Smooth muscle cell (in vitro differentiated cells): ENCODE measurements at regions not wholly inside any gene's neighbourhood (a gene's known extent, or its start where the extent isn't known, plus 50 kb on each side); places are given as distances from the start of the nearest gene placed in this dataset.

Experiments
- DNase-seq: peaks from one replicate; lab custom pipeline; 2025; ENCODE audit not compliant: unreplicated experiment; lab: John Stamatoyannopoulos, UW
- H2AFZ ChIP-seq: fragments of 200-600 bp; sonication (generic); 2 replicates; pipeline ENCODE4 v1.6.0; 2016; ENCODE audit warnings: antibody characterized with exemption, low read depth, mild to moderate bottlenecking
- H3F3A ChIP-seq: fragments of 200-600 bp; sonication (generic); 2 replicates; pipeline ENCODE4 v1.6.0; 2017; ENCODE audit warnings: antibody characterized with exemption, low read depth
- H3K27ac ChIP-seq: fragments of 200-600 bp; sonication (generic); 2 replicates; pipeline ENCODE4 v1.5.1; 2016; ENCODE audit warnings: low read depth, mild to moderate bottlenecking
- H3K27me3 ChIP-seq: fragments of 200-600 bp; sonication (generic); 2 replicates; pipeline ENCODE4 v1.6.1; 2016; ENCODE audit warnings: low read depth, mild to moderate bottlenecking
- H3K36me3 ChIP-seq: fragments of 200-600 bp; sonication (generic); 2 replicates; pipeline ENCODE4 v1.5.1; 2016; ENCODE audit warnings: low read depth
- H3K4me1 ChIP-seq: fragments of 200-600 bp; sonication (generic); 2 replicates; pipeline ENCODE4 v1.5.1; 2016; ENCODE audit warnings: low read depth
- H3K4me2 ChIP-seq: fragments of 200-600 bp; sonication (generic); 2 replicates; pipeline ENCODE4 v1.6.0; 2016; ENCODE audit warnings: mild to moderate bottlenecking
- H3K4me3 ChIP-seq: fragments of 200-600 bp; sonication (generic); 2 replicates; pipeline ENCODE4 v1.5.1; 2016; ENCODE audit warnings: mild to moderate bottlenecking
- H3K79me2 ChIP-seq: fragments of 200-600 bp; sonication (generic); 2 replicates; pipeline ENCODE4 v1.6.0; 2016; ENCODE audit warnings: low read depth, mild to moderate bottlenecking
- H3K9ac ChIP-seq: fragments of 200-600 bp; sonication (generic); 2 replicates; pipeline ENCODE4 v1.6.0; 2016; ENCODE audit warnings: low read depth
- H3K9me3 ChIP-seq: fragments of 200-600 bp; sonication (generic); replicated peaks from 2 replicates; pipeline ENCODE4 v1.5.1; 2016; ENCODE audit warnings: low read depth
- H4K20me1 ChIP-seq: fragments of 200-600 bp; sonication (generic); 2 replicates; pipeline ENCODE4 v1.6.0; 2016; ENCODE audit warnings: low read depth
- WGBS: methylation state at CpG from one replicate; pipeline ENCODE4 v1.1.7; 2016; ENCODE audit warnings: low lambda C conversion rate; 5-methylcytosine and 5-hydroxymethylcytosine counted together
- TF ChIP-seq, protein P1 (sequence below): fragments of 200-600 bp; sonication (generic); IDR thresholded peaks from 2 replicates; pipeline ENCODE4 v1.5.1; 2017; ENCODE audit warnings: borderline replicate concordance, mild to moderate bottlenecking, antibody characterized with exemption; ENCODE audit not compliant: insufficient read depth, poor library complexity, severe bottlenecking

DNA sequence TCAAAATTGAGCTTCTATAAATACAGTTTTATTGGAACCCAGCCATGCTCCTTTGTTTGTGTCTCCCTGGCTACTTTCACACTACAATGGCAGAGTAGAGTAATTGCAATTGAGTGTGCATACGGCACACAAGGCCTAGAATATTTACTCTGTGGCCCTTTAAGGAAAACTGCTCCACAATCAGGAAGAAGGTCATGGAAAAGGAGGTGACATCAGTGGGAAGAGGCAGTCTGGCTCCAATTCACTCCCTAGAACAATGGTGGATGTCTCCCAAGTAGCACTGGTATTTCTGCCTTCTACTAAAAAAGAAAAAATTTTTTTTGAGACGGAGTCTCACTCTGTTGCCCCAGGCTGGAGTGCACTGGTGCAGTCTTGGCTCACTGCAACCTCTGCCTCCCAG, 51.3 kb downstream of the KRTAP19-8 start:
- TF ChIP-seq, protein P1, sequence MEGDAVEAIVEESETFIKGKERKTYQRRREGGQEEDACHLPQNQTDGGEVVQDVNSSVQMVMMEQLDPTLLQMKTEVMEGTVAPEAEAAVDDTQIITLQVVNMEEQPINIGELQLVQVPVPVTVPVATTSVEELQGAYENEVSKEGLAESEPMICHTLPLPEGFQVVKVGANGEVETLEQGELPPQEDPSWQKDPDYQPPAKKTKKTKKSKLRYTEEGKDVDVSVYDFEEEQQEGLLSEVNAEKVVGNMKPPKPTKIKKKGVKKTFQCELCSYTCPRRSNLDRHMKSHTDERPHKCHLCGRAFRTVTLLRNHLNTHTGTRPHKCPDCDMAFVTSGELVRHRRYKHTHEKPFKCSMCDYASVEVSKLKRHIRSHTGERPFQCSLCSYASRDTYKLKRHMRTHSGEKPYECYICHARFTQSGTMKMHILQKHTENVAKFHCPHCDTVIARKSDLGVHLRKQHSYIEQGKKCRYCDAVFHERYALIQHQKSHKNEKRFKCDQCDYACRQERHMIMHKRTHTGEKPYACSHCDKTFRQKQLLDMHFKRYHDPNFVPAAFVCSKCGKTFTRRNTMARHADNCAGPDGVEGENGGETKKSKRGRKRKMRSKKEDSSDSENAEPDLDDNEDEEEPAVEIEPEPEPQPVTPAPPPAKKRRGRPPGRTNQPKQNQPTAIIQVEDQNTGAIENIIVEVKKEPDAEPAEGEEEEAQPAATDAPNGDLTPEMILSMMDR, result no peak

DNA sequence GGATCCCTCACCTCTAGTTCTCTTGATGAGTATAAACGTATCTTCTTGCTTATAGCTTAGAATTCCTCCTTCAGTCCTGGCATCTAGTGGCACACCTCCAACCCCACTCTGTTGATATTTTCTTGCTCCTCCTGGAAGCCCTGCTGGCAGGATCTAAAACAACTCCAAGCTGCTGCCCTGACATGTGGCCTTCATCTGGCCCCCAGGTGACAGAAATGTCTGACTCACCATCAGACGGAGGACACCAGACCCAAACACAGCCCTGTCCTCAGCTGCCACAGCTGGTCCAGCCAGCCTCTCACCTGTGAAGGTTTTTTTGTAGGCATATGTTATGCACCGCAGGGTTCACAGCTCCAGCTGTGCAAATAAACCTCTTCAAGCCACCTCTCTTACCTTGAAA, 53.4 kb downstream of the KRTAP19-8 start:
- no peak overlapping the region for H3K27ac ChIP-seq
- 85% methylated on average over 3 of the region's 3 CpGs for WGBS
- no peaks in the 10 kb centered on the region for H3K27me3 ChIP-seq
- H3K4me1 ChIP-seq, result no peaks in the 10 kb centered on the region
- H3K4me2 ChIP-seq, result no peak overlapping the region
- H4K20me1 ChIP-seq, result no peaks in the 10 kb centered on the region
- TF ChIP-seq, protein P1, result no peak
- no peaks in the 10 kb centered on the region for H3K36me3 ChIP-seq
- no peak for DNase-seq
- no peaks in the 10 kb centered on the region for H3K9me3 ChIP-seq
- H2AFZ ChIP-seq, result no peak overlapping the region
- no peak overlapping the region for H3K9ac ChIP-seq
- no peaks in the 10 kb centered on the region for H3K79me2 ChIP-seq
- no peak overlapping the region for H3K4me3 ChIP-seq
- H3F3A ChIP-seq, result no peaks in the 10 kb centered on the region

More for the DNA sequence above, 51.3 kb downstream of the KRTAP19-8 start:
- WGBS, result 92% methylated on average over 2 of the region's 2 CpGs
- DNase-seq, result no peak
- H3K27ac ChIP-seq, result no peak overlapping the region
- no peak overlapping the region for H3K4me2 ChIP-seq
- H3K4me1 ChIP-seq, result no peaks in the 10 kb centered on the region
- no peak overlapping the region for H3K9ac ChIP-seq
- no peaks in the 10 kb centered on the region for H3K9me3 ChIP-seq
- no peaks in the 10 kb centered on the region for H4K20me1 ChIP-seq
- H2AFZ ChIP-seq, result no peak overlapping the region
- H3F3A ChIP-seq, result no peaks in the 10 kb centered on the region
- no peaks in the 10 kb centered on the region for H3K27me3 ChIP-seq
- no peaks in the 10 kb centered on the region for H3K36me3 ChIP-seq
- H3K79me2 ChIP-seq, result no peaks in the 10 kb centered on the region
- H3K4me3 ChIP-seq, result no peak overlapping the region

DNA sequence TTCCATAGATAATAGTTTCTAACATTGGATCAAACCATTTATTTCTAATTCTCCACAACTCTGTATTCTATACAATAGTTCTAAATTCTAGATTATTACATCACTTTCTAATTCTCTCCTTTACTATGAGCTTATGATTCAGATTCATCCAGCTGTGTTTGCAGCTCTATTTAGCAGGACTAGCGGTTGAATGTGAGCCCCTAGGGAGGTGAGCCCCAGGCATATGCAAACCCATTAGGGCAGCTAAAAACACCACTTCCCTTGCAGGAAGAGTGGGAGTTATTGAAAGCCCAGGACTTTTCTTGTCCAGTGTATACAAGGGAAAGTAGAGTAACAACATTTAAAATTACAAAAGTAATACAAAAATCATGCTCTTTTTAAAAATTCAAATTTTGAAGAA, 56.9 kb downstream of the KRTAP19-8 start:
- TF ChIP-seq, protein P1, result no peak
- no peak for DNase-seq
- Histone ChIP-seq H3K27me3 (no peaks in the 10 kb centered on the region), H3K4me3 (no peak overlapping the region), H3K4me1 (no peaks in the 10 kb centered on the region), H3K27ac (no peak overlapping the region), H4K20me1 (no peaks in the 10 kb centered on the region), H3F3A (no peaks in the 10 kb centered on the region), H3K4me2 (no peak overlapping the region), H3K79me2 (no peaks in the 10 kb centered on the region), H3K36me3 (no peaks in the 10 kb centered on the region), H3K9me3 (no peaks in the 10 kb centered on the region), H3K9ac (no peak overlapping the region), H2AFZ (no peak overlapping the region)
- 68% methylated on average over 1 of the region's 1 CpG for WGBS

DNA sequence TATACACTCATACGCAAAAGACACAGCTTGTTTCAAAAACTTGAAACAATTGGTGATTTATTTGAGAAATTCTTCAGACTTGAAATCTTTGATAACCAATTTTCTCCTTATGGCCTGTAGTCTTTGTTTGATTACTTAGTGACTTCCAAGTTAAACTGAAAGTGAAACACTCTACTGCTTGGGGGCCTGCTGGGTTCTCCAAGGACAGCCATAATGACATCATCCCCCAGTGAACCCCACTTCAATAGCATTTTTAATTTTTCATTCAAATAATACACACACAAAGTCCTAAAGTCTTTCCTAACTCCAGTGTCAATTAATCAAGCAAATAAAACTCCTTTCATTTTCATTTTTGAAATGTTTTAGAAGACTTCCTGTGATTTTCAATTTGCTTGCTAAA, 59.2 kb downstream of the KRTAP19-8 start:
- Histone ChIP-seq H3K4me3 (no peak overlapping the region), H3F3A (no peaks in the 10 kb centered on the region), H3K4me1 (no peaks in the 10 kb centered on the region), H3K79me2 (no peaks in the 10 kb centered on the region), H2AFZ (no peak overlapping the region), H4K20me1 (no peaks in the 10 kb centered on the region), H3K27ac (no peak overlapping the region), H3K9ac (no peak overlapping the region), H3K27me3 (no peaks in the 10 kb centered on the region), H3K36me3 (no peaks in the 10 kb centered on the region), H3K9me3 (no peaks in the 10 kb centered on the region), H3K4me2 (no peak overlapping the region)
- no peak for DNase-seq
- TF ChIP-seq, protein P1, result no peak
- WGBS, result 97% methylated on average over 1 of the region's 1 CpG
